HEK293T (cell line): ENCODE measurements at regions not wholly inside any gene's neighbourhood (a gene's known extent, or its start where the extent isn't known, plus 50 kb on each side); places are given as distances from the start of the nearest gene placed in this dataset.

ENCODE experiments used
- CTCF ChIA-PET: fragments of 350-600 bp; formaldehyde crosslinking; extraction: SDS; loops from one replicate; lab custom pipeline; 2021; ENCODE audit warnings: antibody characterized with exemption, inconsistent platforms; lab: Yijun Ruan, JAX
- POLR2A ChIA-PET: fragments of 350-600 bp; formaldehyde crosslinking; extraction: SDS; loops from one replicate; lab custom pipeline; 2020; ENCODE audit warnings: antibody characterized with exemption, inconsistent platforms; lab: Yijun Ruan, JAX
- DNase-seq: peaks from one replicate; pipeline ENCODE4 v3.0.0; 2012; ENCODE audit warnings: mixed read lengths; ENCODE audit errors: extremely low spot score
- ARNT ChIP-seq: fragments of 450-650 bp; IDR thresholded peaks from 2 replicates; pipeline ENCODE4 v1.6.1; 2017; ENCODE audit warnings: mild to moderate bottlenecking
- BHLHE40 ChIP-seq: fragments of 450-650 bp; IDR thresholded peaks from 2 replicates; pipeline ENCODE4 v1.6.1; 2016; ENCODE audit warnings: mild to moderate bottlenecking, moderate library complexity, borderline replicate concordance
- CTBP1 ChIP-seq: fragments of 450-650 bp; IDR thresholded peaks from 2 replicates; pipeline ENCODE4 v1.6.1; 2016; ENCODE audit warnings: borderline replicate concordance
- ELF4 ChIP-seq: fragments of 450-650 bp; IDR thresholded peaks from 2 replicates; pipeline ENCODE4 v1.6.1; 2017; ENCODE audit warnings: antibody characterized with exemption
- FOXA1 ChIP-seq: fragments of 450-650 bp; IDR thresholded peaks from 2 replicates; pipeline ENCODE4 v1.6.1; 2016; ENCODE audit warnings: mild to moderate bottlenecking
- FOXK2 ChIP-seq: fragments of 450-650 bp; IDR thresholded peaks from 2 replicates; pipeline ENCODE4 v1.6.1; 2016; ENCODE audit warnings: mild to moderate bottlenecking
- FOXM1 ChIP-seq: fragments of 450-650 bp; IDR thresholded peaks from 2 replicates; pipeline ENCODE4 v1.6.1; 2017; ENCODE audit warnings: mild to moderate bottlenecking, borderline replicate concordance
- HDGF ChIP-seq: fragments of 450-650 bp; IDR thresholded peaks from 2 replicates; pipeline ENCODE4 v1.6.1; 2017; ENCODE audit warnings: antibody characterized with exemption, borderline replicate concordance
- L3MBTL2 ChIP-seq: fragments of 450-650 bp; conservative IDR thresholded peaks from 2 replicates; pipeline ENCODE4 v1.6.1; 2016; ENCODE audit warnings: mild to moderate bottlenecking
- LEF1 ChIP-seq: fragments of 450-650 bp; IDR thresholded peaks from 2 replicates; pipeline ENCODE4 v1.6.1; 2017; ENCODE audit warnings: mild to moderate bottlenecking, borderline replicate concordance
- NFRKB ChIP-seq: fragments of 450-650 bp; IDR thresholded peaks from 2 replicates; pipeline ENCODE4 v1.6.1; 2016; ENCODE audit warnings: mild to moderate bottlenecking, moderate library complexity
- SP1 ChIP-seq: fragments of 450-650 bp; IDR thresholded peaks from 2 replicates; pipeline ENCODE4 v1.6.1; 2017
- SUZ12 ChIP-seq: fragments of 450-650 bp; IDR thresholded peaks from 2 replicates; pipeline ENCODE4 v1.6.1; 2016; ENCODE audit warnings: mild to moderate bottlenecking
- TARDBP ChIP-seq: fragments of 450-650 bp; IDR thresholded peaks from 2 replicates; pipeline ENCODE4 v1.6.1; 2016
- ZNF384 ChIP-seq: fragments of 450-650 bp; IDR thresholded peaks from 2 replicates; pipeline ENCODE4 v1.6.1; 2016
- TF ChIP-seq, protein P1 (sequence below): fragments of 450-650 bp; IDR thresholded peaks from 2 replicates; pipeline ENCODE4 v1.6.1; 2016

DNA sequence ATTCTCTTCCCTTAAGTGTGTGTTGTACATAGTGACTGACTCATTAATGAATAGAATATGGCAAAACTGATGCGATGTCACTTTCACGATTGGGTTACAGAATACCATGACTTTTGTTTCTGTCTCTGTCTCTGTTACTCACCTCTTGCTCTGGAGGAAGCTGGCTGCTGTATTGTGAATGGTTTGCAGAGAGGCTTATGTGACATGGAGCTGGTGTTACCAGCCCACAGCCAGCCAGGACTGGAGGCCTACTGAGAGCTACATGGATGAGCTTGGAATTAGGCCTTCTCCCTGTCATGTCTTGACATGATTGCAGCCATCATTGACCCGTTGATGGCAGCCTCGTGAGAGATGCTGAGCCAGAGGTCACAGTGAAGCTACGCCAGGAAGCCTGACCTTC, 161.9 kb downstream of the TAF11L14 start:
- ChIA-PET CTCF (no interaction called here), POLR2A (no interaction called here)
- no peak for DNase-seq
- TF ChIP-seq SP1 (no peak), BHLHE40 (no peak), LEF1 (no peak), ARNT (no peak)

DNA sequence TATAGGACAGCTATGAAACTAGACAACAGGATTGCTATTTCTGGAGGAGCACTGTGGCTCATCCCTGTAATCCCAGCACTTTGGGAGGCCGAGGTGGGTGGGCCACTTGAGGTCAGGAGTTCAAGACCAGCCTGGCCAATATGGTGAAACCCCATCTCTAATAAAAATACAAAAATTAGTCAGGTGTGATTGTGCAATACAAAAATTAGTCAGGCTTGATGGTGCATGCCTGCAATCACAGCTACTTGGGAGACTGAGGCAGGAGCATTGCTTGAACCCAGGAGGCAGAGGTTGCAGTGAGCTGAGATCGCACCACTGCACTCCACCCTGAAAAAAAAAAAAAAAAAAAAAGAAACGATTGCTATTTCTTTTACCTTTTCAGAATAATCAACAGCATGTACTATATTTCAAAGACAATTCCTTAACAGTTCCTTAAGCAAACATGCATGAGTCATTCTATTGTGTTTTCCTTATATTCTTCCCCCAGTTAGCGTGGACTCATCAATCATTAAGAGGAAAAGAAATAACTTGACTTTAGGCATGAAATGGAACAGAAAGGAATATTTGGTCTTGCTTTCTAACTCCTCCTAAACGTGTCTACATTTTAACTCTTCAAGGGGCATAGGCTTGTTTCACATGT, 162.6 kb downstream of the TAF11L14 start:
- ChIA-PET CTCF (no interaction called here), POLR2A (no interaction called here)
- no peak for DNase-seq
- no peak for TF ChIP-seq SP1
- no peak for TF ChIP-seq SUZ12
- TF ChIP-seq BHLHE40, result no peak
- TF ChIP-seq FOXM1, result no peak
- no peak for TF ChIP-seq ARNT
- TF ChIP-seq HDGF, result no peak
- TF ChIP-seq TARDBP, result no peak
- TF ChIP-seq, protein P1, sequence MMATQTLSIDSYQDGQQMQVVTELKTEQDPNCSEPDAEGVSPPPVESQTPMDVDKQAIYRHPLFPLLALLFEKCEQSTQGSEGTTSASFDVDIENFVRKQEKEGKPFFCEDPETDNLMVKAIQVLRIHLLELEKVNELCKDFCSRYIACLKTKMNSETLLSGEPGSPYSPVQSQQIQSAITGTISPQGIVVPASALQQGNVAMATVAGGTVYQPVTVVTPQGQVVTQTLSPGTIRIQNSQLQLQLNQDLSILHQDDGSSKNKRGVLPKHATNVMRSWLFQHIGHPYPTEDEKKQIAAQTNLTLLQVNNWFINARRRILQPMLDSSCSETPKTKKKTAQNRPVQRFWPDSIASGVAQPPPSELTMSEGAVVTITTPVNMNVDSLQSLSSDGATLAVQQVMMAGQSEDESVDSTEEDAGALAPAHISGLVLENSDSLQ, result no peak
- no peak for TF ChIP-seq NFRKB
- TF ChIP-seq CTBP1, result no peak
- no peak for TF ChIP-seq LEF1

DNA sequence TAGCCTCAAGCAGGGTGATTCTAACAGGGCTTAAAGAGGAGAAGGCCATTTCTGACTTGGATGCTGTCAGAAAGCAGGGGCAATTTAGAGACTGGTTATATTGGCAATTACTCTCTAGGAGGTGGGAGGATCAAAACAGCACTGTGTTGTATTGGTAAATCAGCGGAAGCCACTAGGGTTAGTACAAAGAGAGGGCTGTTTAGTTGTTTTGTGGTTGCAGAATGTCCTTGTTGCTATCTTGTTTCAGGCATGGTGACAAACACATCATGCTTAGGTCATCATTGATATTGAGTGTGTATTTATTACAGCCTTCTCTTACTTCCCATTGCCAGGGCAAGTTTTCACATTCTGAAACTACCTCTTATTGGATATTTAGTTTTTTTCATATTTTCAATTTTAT, 165.3 kb downstream of the TAF11L14 start:
- no peak for DNase-seq
- TF ChIP-seq BHLHE40 (no peak), HDGF (no peak), SUZ12 (no peak), FOXK2 (no peak), SP1 (no peak), ARNT (no peak), TARDBP (no peak), L3MBTL2 (no peak), FOXM1 (no peak), FOXA1 (no peak), ELF4 (no peak), ZNF384 (no peak), LEF1 (no peak), NFRKB (no peak), CTBP1 (no peak)
- TF ChIP-seq, protein P1, result no peak
- ChIA-PET CTCF (no interaction called here), POLR2A (no interaction called here)

DNA sequence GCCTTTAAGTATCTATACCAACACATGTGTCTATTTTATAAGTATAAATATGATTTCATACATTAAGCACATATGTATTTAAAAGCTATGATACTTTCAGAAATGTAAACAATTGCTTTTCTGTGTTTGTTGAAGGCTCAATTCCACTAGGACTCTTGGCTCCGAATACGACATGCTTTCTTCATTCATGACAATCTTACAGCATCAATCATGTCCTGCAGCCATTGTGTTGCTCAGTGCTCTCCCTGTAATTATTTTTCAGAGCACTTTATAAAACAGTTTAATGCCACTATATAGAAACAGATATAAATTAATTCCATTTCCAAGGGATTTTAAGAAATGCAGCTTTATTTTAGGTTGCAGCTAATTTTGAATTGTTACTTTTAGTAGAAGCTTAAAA, 167.3 kb downstream of the TAF11L14 start:
- no peak for TF ChIP-seq HDGF
- TF ChIP-seq BHLHE40, result no peak
- no peak for TF ChIP-seq ARNT
- TF ChIP-seq NFRKB, result no peak
- TF ChIP-seq FOXA1, result no peak
- no peak for TF ChIP-seq FOXK2
- POLR2A ChIA-PET, result no interaction called here
- DNase-seq, result no peak
- CTCF ChIA-PET, result no interaction called here

DNA sequence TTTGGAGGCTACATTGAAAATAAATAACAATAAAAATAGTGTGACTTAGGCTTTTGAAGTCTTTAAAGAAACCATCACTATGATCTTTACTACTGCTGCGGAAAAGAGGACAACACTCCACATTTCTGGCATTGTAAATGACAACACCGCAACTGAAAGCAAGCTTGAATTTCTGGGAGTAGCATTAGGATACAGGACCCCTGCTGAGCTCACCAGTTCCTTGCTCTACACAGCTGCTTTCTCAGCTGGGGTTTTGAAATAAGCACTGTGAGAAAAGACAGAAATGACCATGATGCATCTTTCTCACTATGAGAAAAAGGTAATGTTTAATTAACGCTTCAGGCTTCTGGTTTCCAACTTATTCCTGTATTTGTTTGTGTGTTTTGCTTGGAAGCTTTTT, 168.0 kb downstream of the TAF11L14 start:
- ChIA-PET CTCF (no interaction called here), POLR2A (no interaction called here)
- TF ChIP-seq HDGF (no peak), FOXA1 (no peak), TARDBP (no peak), ZNF384 (no peak), ELF4 (no peak), ARNT (no peak), LEF1 (no peak), SP1 (no peak), SUZ12 (no peak), BHLHE40 (no peak), FOXK2 (no peak), FOXM1 (no peak), NFRKB (no peak), L3MBTL2 (no peak)
- TF ChIP-seq, protein P1, result no peak
- no peak for DNase-seq

DNA sequence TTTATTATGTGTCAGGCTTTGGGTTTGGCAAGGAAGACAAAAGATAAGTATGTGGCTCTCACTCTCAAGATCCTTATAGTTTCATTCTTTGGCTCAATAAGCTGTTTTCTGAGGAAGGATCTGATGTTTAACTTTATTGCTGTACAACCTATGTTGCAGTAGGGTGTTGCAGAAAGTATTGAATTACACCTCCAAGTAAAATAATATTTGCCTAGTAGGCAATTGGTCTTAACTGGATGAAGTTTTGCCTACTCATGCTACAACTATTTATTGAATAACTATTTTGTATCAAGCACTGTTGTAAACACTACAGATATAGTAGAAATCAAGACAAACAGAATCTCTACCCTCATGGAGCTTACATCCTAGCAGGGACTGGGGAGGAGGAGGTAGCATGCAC, 169.7 kb downstream of the TAF11L14 start:
- ChIA-PET POLR2A (no interaction called here), CTCF (no interaction called here)
- DNase-seq, result no peak
- TF ChIP-seq NFRKB, result no peak
